Thoracic aorta (tissue), 2 donors: ENCODE measurements at regions not wholly inside any gene's neighbourhood (a gene's known extent, or its start where the extent isn't known, plus 50 kb on each side); places are given as distances from the start of the nearest gene placed in this dataset.

Experiments used
- ATAC-seq: fragments of 150-250 bp; one replicate; pipeline ENCODE4 v1.8.0; 2017; ENCODE audit warnings: low read depth; ENCODE audit not compliant: insufficient number of reproducible peaks, low FRiP score
- DNase-seq: peaks from one replicate; pipeline ENCODE4 v3.0.0-alpha.2; 2020; ENCODE audit warnings: low spot score
- H3K27ac ChIP-seq, 2 donors: fragments of 200-600 bp; sonication (generic); 1 replicate in 1 of 2; 2 replicates in 1 of 2; pipeline ENCODE4 v1.5.1; 2016; ENCODE audit warnings: mild to moderate bottlenecking in 2 of 2, moderate library complexity in 2 of 2
- H3K27me3 ChIP-seq: fragments of 200-600 bp; sonication (generic); replicated peaks from 2 replicates; pipeline ENCODE4 v1.6.0; 2016; ENCODE audit warnings: mild to moderate bottlenecking; ENCODE audit not compliant: insufficient read depth
- H3K36me3 ChIP-seq: fragments of 200-600 bp; sonication (generic); one replicate; pipeline ENCODE4 v1.5.1; 2016
- H3K4me1 ChIP-seq, 2 donors: fragments of 200-600 bp; sonication (generic); 1 replicate in 1 of 2; 2 replicates in 1 of 2; pipeline versions ENCODE4 v1.5.1 to v1.6.0; 2016; ENCODE audit warnings: low read depth in 2 of 2, mild to moderate bottlenecking in 1 of 2; ENCODE audit not compliant: control insufficient read depth in 1 of 2
- H3K4me3 ChIP-seq: fragments of 200-600 bp; sonication (generic); 2 replicates; pipeline ENCODE4 v1.5.1; 2016; ENCODE audit warnings: mild to moderate bottlenecking
- H3K9me3 ChIP-seq: fragments of 200-600 bp; sonication (generic); 2 replicates; pipeline ENCODE4 v1.5.1; 2016
- TF ChIP-seq, protein P1 (sequence below): fragments of 200-600 bp; sonication (generic); IDR thresholded peaks from one replicate; pipeline ENCODE4 v1.5.1; 2019; ENCODE audit warnings: antibody characterized with exemption

DNA sequence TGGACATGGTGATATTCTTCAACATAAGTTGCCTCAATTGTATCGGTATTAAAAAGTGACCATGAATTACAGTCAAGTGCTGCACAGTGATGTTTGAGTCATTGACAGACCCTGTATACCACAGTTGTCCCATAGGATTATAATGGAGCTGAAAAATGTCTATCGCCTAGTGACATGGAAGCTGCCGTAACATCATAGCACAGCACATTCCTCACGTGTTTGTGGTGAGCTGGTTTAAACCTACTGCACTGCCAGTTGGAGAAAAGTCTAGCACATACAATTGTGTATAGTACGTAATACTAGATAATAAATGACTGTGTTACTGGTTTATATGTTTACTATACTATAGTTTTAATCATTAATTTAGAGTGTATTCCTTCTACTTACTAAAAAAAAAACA lies 150.2 kb downstream of the CDH26 start:
- H3K4me3 ChIP-seq = no peak overlapping the region
- TF ChIP-seq, protein P1, sequence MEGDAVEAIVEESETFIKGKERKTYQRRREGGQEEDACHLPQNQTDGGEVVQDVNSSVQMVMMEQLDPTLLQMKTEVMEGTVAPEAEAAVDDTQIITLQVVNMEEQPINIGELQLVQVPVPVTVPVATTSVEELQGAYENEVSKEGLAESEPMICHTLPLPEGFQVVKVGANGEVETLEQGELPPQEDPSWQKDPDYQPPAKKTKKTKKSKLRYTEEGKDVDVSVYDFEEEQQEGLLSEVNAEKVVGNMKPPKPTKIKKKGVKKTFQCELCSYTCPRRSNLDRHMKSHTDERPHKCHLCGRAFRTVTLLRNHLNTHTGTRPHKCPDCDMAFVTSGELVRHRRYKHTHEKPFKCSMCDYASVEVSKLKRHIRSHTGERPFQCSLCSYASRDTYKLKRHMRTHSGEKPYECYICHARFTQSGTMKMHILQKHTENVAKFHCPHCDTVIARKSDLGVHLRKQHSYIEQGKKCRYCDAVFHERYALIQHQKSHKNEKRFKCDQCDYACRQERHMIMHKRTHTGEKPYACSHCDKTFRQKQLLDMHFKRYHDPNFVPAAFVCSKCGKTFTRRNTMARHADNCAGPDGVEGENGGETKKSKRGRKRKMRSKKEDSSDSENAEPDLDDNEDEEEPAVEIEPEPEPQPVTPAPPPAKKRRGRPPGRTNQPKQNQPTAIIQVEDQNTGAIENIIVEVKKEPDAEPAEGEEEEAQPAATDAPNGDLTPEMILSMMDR = no peak
- no peaks in the 10 kb centered on the region for H3K36me3 ChIP-seq
- no peak overlapping the region for H3K27ac ChIP-seq
- no peak for DNase-seq
- ATAC-seq = no peak
- no peaks in the 10 kb centered on the region for H3K27me3 ChIP-seq
- no peaks in the 10 kb centered on the region for H3K4me1 ChIP-seq
- H3K9me3 ChIP-seq = no peaks in the 10 kb centered on the region

DNA sequence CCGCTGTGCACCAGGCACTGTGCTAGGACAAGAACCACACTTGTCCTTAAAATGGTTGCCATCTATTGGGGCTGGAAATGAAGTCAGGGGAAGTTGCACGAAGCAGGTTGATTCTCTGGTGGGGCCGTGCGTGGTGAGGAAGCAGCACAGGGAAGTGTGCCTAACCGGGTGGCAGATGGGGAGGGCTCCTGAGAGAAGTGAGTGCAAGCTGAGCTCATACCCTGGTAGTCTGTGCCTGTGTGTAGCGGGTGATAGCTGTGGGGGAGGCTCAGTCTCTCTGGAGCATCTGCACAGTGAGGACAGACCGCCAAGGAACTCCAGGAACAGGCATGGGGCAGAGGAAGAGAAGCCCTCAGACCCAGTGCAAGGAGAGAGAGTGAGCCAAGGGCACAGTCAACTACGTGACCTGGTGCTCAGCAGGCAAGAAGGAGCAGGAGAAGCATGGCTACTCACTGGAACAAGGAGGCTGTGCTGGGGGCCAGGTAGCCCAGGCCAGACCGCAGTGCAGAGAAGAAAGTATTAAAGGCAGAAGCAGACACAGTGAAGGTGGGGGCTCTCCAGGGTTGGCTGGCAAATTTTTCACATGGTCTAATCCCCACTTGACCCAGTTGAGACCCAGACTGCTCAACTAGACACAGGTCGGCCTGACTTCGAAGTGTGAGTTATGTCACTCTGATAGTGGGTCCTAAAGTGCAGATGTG lies 155.0 kb downstream of the CDH26 start:
- Histone ChIP-seq H3K27ac (no peak overlapping the region), H3K9me3 (no peaks in the 10 kb centered on the region), H3K36me3 (no peaks in the 10 kb centered on the region), H3K4me3 (no peak overlapping the region), H3K4me1 (no peaks in the 10 kb centered on the region), H3K27me3 (no peaks in the 10 kb centered on the region)
- DNase-seq = no peak
- ATAC-seq = no peak
- TF ChIP-seq, protein P1 = no peak

DNA sequence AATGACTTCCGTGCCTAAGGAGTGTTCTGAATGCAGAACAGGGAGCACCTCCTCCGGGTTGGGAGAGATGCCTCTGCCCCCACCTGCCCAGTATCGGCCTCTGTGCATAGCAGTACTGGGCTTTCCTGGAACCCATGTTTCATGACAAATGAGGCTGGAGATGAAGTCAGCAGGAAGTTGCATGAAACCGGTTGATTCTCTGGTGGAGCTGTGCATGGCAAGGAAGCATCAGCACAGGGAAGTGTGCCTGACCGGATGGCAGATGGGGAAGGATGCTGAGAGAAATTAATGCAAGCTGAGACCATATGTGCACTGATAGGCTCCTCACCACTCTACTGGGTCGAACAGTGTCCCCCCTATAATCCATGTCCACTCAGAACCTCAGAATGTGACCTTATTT lies 155.5 kb downstream of the CDH26 start:
- DNase-seq (no peak), ATAC-seq (no peak)
- Histone ChIP-seq H3K9me3 (no peaks in the 10 kb centered on the region), H3K4me1 (no peaks in the 10 kb centered on the region), H3K27me3 (no peaks in the 10 kb centered on the region), H3K27ac (no peak overlapping the region), H3K4me3 (no peak overlapping the region), H3K36me3 (no peaks in the 10 kb centered on the region)
- TF ChIP-seq, protein P1 = no peak

DNA sequence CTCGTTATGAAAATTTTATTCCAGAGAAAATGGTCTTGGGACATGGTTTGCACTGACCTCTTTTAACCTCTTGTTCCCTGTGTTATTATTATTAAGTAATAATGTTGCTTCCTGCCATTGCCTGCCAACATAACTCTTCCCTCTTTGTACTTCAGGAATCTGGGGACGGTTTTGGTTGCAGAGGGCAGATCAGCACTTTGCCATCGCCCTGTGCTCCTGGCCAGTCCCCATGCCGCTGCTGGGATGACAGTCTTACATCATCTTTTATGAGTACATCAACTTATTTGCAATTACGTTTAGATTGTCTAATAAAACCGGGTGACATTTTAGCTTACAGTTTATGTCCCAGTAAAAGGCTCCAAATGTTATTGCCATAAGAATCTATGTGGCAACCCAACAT lies 157.2 kb downstream of the CDH26 start:
- Histone ChIP-seq H3K9me3 (no peaks in the 10 kb centered on the region), H3K27ac (no peak overlapping the region), H3K36me3 (no peaks in the 10 kb centered on the region), H3K4me1 (no peaks in the 10 kb centered on the region), H3K27me3 (no peaks in the 10 kb centered on the region), H3K4me3 (no peak overlapping the region)
- ATAC-seq (no peak), DNase-seq (no peak)
- TF ChIP-seq, protein P1 = no peak

DNA sequence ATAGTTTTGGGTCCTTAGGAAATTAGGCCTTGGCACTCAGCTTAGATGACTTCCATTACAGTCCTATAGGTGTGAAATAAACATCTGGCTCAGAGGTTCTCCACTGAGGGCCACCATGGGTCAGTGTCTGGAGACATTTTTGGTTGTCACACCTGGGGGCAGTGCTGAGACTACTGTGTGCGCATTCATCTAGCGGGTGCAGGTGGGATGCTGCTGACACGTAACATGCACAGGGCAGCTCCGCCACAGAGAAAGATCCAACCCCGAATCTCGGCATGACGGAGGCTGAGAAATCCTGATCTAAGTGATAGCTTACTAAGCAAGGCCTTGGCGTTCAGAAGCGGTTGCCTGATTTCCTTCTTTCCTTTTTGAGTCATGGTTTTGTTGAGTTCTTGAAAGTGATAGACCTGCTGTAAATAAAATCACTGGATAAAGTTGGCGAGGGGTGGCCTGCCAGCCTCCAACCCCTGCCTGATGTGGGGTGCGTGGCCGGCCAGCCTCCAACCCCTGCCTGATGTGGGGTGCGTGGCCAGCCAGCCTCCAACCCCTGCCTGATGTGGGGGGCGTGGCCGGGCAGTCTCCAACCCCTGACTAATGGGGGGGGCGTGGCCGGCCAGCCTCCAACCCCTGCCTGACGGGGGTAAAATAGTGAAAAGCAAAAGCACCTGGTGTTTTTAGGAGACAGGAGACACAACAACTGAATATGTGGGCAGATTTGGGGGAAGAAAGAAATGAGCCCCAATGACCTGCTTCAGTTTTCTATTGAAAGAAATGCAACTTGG lies 158.1 kb downstream of the CDH26 start:
- Histone ChIP-seq H3K36me3 (no peaks in the 10 kb centered on the region), H3K4me1 (no peaks in the 10 kb centered on the region)

More for the DNA sequence above, 158.1 kb downstream of the CDH26 start:
- TF ChIP-seq, protein P1 = no peak
- ATAC-seq (no peak), DNase-seq (no peak)
- Histone ChIP-seq H3K27me3 (no peaks in the 10 kb centered on the region), H3K4me3 (peak overlapping the region; percentile 11), H3K9me3 (no peaks in the 10 kb centered on the region), H3K27ac (no peak overlapping the region)
